Kidney (tissue), 13 donors: ENCODE measurements at regions not wholly inside any gene's neighbourhood (a gene's known extent, or its start where the extent isn't known, plus 50 kb on each side); places are given as distances from the start of the nearest gene placed in this dataset.

Experiments
- DNase-seq, 5 donors: peaks; one replicate each; pipeline ENCODE4 v3.0.0-alpha.2; 2013 to 2020
- FAIRE-seq: peaks from 2 replicates; lab custom pipeline; 2012; peaks lifted over from hg19 to GRCh38; lab: Jason Lieb, UNC
- H3K27ac ChIP-seq, 2 donors: one replicate each; pipeline ENCODE4 v1.7.0; 2013; ENCODE audit warnings: low read depth in 2 of 2, low read length in 2 of 2, inconsistent platforms in 1 of 2
- H3K27me3 ChIP-seq: one replicate; pipeline ENCODE4 v1.7.1; 2013; ENCODE audit warnings: low read length, inconsistent platforms; ENCODE audit not compliant: control insufficient read depth, insufficient read depth
- H3K36me3 ChIP-seq, 3 donors: one replicate each; pipeline versions ENCODE4 v1.7.0 to v1.7.1; 2013; ENCODE audit warnings: low read length in 3 of 3, control low read depth in 1 of 3, inconsistent platforms in 1 of 3; ENCODE audit not compliant: insufficient read depth in 3 of 3, control insufficient read depth in 2 of 3
- H3K4me1 ChIP-seq, 3 donors: one replicate each; pipeline versions ENCODE4 v1.7.0 to v1.7.1; 2013; ENCODE audit warnings: low read length in 3 of 3, inconsistent platforms in 1 of 3, low read depth in 1 of 3; ENCODE audit not compliant: control insufficient read depth in 2 of 3, insufficient read depth in 2 of 3
- H3K4me3 ChIP-seq, 3 donors: one replicate each; pipeline versions ENCODE4 v1.7.0 to v1.8.1; 2013; ENCODE audit warnings: low read length in 3 of 3, control low read depth in 1 of 3, inconsistent platforms in 1 of 3
- H3K9ac ChIP-seq, 3 donors: one replicate each; pipeline versions ENCODE4 v1.7.0 to v1.7.1; 2013; ENCODE audit warnings: low read length in 3 of 3, control low read depth in 1 of 3, inconsistent platforms in 1 of 3
- H3K9me3 ChIP-seq, 3 donors: one replicate each; pipeline versions ENCODE4 v1.7.0 to v1.7.1; 2013; ENCODE audit warnings: low read length in 3 of 3, control low read depth in 1 of 3, inconsistent platforms in 1 of 3; ENCODE audit not compliant: control insufficient read depth in 2 of 3, insufficient read depth in 1 of 3
- intact Hi-C: fragments of 100-400 bp; cut with DNase I; formaldehyde crosslinking; loops from one replicate; pipeline ENCODE4 v1.11.1; 2022
- TF ChIP-seq, protein P1 (sequence below): IDR thresholded peaks from 3 replicates; pipeline ENCODE4 v1.5.1; 2012; ENCODE audit warnings: mild to moderate bottlenecking, moderate library complexity, borderline replicate concordance; ENCODE audit not compliant: insufficient read depth; ENCODE audit errors: extremely low read depth
- donor health status: control.
- donor health status: control.
- donor health status: control.
- donor health status: control.
- donor health status: control.
- donor health status: DM: yes; HTN: yes; CAD: no.
- donor health status: Normal renal cell carcinoma (clear cell type).

DNA sequence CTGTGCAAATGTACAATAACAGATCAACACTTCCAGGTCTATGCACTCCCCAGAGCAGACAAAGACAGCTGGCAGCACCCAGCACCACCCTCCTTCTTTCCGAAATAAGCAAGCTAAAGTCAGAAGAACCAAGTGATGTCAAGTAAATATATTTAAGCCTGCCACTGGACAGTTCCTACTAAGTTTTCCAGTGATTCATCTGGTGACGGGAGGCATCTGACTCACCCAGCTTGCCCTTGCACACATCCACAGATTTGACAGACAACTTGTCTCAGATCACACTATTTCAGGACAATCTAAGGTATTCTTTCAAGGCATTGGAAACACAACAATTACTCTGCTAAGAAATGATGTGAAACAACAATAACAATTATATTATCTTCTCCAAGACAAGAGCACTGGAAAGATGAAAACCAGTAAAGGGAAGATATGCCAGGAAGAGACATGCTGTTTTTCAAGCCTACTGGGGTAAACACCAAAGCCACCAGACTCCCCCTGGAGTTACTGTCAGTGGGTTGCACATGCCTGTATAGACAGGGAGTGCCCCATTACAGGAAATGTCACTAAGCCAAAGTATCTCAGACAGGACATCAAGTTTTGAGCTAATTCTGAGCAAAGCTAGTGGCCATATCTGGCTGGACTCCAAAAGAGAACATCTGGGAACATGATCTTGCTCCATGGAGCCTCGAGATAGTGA, 287.9 kb upstream of the KLHL29 start:
- Histone ChIP-seq H3K4me1 (no peaks in the 10 kb centered on the region), H3K9me3 (no peaks in the 10 kb centered on the region), H3K27ac (no peak overlapping the region), H3K4me3 (no peak overlapping the region), H3K36me3 (no peaks in the 10 kb centered on the region), H3K9ac (no peak overlapping the region), H3K27me3 (no peaks in the 10 kb centered on the region)
- DNase-seq (no peak), FAIRE-seq (no peak)
- TF ChIP-seq, protein P1, sequence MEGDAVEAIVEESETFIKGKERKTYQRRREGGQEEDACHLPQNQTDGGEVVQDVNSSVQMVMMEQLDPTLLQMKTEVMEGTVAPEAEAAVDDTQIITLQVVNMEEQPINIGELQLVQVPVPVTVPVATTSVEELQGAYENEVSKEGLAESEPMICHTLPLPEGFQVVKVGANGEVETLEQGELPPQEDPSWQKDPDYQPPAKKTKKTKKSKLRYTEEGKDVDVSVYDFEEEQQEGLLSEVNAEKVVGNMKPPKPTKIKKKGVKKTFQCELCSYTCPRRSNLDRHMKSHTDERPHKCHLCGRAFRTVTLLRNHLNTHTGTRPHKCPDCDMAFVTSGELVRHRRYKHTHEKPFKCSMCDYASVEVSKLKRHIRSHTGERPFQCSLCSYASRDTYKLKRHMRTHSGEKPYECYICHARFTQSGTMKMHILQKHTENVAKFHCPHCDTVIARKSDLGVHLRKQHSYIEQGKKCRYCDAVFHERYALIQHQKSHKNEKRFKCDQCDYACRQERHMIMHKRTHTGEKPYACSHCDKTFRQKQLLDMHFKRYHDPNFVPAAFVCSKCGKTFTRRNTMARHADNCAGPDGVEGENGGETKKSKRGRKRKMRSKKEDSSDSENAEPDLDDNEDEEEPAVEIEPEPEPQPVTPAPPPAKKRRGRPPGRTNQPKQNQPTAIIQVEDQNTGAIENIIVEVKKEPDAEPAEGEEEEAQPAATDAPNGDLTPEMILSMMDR, result no peak
- intact Hi-C loops, result no loop called here

DNA sequence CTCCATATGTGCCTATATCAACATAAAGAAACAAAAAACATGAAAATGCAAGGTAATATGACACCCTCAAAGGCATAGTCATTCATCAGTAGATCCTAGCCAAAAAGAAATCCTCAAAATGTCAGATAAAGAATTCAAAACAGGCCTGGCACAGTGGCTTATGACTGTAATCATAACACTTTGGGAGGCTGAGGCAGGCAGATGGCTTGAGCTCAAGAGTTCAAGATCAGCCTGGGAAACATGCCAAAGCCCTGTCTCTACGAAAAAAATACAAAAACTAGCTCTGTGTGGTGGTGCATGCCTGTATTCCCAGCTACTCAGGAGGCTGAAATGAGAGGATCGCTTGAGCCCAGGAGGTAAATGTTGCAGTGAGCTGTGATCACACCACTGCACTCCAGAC, 284.6 kb upstream of the KLHL29 start:
- no peak for FAIRE-seq
- no peaks in the 10 kb centered on the region for H3K4me1 ChIP-seq
- intact Hi-C loops, result no loop called here

DNA sequence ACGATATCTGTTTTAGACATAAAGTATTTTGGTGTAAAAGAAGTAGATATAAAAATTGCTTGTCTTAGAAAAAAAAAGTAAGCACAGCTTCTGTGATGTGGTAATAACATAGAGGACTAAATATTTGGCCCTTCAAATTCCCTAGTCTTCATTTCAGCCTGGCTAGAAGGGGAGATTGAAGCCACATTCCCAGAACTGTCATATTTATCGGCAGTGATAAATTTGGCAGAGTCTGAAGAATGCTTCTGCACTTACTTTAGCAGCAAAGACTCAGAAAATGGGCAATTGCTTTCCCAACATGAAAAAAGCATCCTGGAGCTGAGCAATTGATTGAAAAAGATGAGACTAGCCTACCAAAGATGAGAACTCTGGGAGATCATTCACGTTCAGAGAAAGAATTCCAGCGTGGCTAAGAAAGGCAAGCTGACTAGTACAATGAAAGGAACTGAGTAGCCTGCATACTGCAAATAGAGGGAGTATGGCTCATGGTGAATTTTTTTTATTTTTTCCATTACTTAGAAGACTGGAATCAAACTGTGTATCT, 278.7 kb upstream of the KLHL29 start:
- H3K9me3 ChIP-seq, result no peaks in the 10 kb centered on the region
- H3K4me1 ChIP-seq, result no peaks in the 10 kb centered on the region
- no peak overlapping the region for H3K9ac ChIP-seq
- intact Hi-C loops, result no loop called here
- H3K4me3 ChIP-seq, result no peak overlapping the region
- TF ChIP-seq, protein P1, result no peak
- H3K27ac ChIP-seq, result no peak overlapping the region
- FAIRE-seq (no peak), DNase-seq (no peak)
- no peaks in the 10 kb centered on the region for H3K36me3 ChIP-seq
- no peaks in the 10 kb centered on the region for H3K27me3 ChIP-seq

More for the DNA sequence above, 284.6 kb upstream of the KLHL29 start:
- DNase-seq, result no peak
- H3K9ac ChIP-seq, result no peak overlapping the region
- H3K27ac ChIP-seq, result no peak overlapping the region
- no peak overlapping the region for H3K4me3 ChIP-seq
- TF ChIP-seq, protein P1, result no peak
- H3K9me3 ChIP-seq, result no peaks in the 10 kb centered on the region
- H3K36me3 ChIP-seq, result no peaks in the 10 kb centered on the region
- no peaks in the 10 kb centered on the region for H3K27me3 ChIP-seq
